ENCODE measurements at regions not wholly inside any gene's neighbourhood (a gene's known extent, or its start where the extent isn't known, plus 50 kb on each side); places are given as distances from the start of the nearest gene placed in this dataset.

DNA sequence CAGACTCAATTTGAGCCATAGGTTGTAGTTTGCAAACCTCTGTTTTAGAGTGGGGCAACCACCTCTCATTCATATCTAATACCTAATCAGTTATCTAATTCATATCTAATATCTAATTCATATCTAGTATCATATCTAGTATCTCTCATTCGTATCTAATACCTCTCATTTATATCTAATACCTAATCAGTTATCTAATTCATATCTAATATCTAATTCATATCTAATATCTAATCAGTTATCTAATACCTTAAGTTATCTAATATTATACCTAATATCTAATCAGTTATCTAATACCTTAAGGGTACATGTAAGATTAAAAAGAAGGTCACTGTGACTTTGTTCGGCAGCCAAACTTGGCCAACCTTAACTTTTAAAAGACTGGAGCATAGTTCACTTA, 403.4 kb upstream of the MMADHC start:
- TF ChIP-seq, protein P1, sequence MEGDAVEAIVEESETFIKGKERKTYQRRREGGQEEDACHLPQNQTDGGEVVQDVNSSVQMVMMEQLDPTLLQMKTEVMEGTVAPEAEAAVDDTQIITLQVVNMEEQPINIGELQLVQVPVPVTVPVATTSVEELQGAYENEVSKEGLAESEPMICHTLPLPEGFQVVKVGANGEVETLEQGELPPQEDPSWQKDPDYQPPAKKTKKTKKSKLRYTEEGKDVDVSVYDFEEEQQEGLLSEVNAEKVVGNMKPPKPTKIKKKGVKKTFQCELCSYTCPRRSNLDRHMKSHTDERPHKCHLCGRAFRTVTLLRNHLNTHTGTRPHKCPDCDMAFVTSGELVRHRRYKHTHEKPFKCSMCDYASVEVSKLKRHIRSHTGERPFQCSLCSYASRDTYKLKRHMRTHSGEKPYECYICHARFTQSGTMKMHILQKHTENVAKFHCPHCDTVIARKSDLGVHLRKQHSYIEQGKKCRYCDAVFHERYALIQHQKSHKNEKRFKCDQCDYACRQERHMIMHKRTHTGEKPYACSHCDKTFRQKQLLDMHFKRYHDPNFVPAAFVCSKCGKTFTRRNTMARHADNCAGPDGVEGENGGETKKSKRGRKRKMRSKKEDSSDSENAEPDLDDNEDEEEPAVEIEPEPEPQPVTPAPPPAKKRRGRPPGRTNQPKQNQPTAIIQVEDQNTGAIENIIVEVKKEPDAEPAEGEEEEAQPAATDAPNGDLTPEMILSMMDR (IDR thresholded peaks at IDR 0.05): no peak
- TF ChIP-seq POLR2A (IDR thresholded peaks at IDR 0.05): no peak

All from lower leg skin (tissue), 3 donors.